ENCODE measurements at regions not wholly inside any gene's neighbourhood (a gene's known extent, or its start where the extent isn't known, plus 50 kb on each side); places are given as distances from the start of the nearest gene placed in this dataset.

DNA sequence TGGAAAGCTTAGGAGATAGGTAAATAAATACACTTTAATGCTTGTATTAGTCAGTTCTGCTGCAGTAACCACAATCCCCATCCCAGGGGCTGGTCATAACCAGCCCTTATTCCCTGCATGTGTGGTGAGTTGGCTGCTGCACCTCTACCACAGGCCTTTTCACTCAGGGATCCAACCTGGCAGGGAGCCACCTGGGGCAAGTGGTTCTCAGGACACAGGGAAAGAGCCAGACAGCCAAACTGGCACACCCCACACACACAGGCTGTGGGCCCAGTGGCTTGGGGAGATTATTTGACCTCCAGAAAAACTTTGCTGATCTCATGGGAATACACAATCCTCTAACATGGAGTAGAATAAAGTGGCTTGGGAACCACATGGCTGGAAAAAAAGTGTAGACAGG lies 400.0 kb upstream of the RNF32 start:
- TF ChIP-seq, protein P1, sequence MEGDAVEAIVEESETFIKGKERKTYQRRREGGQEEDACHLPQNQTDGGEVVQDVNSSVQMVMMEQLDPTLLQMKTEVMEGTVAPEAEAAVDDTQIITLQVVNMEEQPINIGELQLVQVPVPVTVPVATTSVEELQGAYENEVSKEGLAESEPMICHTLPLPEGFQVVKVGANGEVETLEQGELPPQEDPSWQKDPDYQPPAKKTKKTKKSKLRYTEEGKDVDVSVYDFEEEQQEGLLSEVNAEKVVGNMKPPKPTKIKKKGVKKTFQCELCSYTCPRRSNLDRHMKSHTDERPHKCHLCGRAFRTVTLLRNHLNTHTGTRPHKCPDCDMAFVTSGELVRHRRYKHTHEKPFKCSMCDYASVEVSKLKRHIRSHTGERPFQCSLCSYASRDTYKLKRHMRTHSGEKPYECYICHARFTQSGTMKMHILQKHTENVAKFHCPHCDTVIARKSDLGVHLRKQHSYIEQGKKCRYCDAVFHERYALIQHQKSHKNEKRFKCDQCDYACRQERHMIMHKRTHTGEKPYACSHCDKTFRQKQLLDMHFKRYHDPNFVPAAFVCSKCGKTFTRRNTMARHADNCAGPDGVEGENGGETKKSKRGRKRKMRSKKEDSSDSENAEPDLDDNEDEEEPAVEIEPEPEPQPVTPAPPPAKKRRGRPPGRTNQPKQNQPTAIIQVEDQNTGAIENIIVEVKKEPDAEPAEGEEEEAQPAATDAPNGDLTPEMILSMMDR (IDR thresholded peaks at IDR 0.05), result no peak

DNA sequence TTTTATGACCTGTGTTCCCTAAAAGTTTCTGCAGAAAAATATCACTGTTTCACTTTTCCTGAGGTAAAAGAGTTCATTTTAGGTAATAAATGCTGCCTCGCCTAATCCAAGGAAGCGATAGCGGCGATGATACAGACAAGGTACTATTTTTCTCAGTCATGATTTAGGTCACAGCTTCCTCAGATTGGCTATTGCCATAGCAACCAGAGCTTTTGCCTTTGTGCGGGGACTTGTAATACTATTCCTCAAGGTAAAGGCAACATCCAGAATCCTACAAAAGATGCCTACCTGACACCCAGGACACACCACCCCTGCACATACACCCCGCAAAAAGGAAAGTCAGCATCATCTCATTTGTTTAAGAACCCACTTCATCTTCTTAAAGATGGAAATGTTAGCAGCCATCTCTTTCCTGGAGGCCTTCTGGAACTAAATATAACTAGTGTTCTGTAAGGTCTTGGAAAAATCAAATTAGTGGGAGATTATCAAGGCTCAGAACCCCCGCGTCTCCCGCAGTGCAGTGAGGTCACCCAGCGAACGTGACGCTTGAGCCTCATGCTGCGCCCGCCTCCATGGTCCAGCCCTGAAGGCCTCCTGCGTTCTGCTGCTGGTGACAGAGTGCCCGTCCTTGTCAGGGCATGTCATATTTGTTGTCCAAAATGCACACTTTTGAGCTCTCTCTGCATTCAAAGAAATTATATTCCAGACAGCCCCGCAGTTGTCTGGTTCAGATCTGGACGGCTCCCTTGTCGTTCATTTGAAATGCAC lies 402.0 kb upstream of the RNF32 start:
- TF ChIP-seq, protein P1 (IDR thresholded peaks at IDR 0.05), result no peak

DNA sequence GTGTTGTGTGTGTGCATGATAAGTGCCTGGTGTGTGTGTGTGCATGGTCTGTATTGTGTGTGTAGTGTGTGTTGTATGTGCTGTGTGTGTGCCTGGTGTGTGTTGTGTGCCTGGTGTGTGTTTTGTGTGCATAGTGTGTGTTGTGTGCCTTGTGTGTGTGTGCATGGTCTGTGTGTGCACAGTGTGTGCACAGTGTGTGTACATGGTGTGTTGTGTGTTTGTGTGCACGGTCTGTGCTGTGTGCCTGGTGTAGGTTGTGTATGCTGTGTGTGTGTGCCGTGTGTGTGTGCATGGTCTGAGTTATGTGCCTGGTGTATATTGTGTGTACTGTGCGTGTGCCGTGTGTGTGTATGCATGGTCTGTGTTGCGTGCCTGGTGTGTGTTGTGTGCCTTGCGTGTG lies 403.0 kb upstream of the RNF32 start:
- TF ChIP-seq, protein P1 (IDR thresholded peaks at IDR 0.05), result no peak

DNA sequence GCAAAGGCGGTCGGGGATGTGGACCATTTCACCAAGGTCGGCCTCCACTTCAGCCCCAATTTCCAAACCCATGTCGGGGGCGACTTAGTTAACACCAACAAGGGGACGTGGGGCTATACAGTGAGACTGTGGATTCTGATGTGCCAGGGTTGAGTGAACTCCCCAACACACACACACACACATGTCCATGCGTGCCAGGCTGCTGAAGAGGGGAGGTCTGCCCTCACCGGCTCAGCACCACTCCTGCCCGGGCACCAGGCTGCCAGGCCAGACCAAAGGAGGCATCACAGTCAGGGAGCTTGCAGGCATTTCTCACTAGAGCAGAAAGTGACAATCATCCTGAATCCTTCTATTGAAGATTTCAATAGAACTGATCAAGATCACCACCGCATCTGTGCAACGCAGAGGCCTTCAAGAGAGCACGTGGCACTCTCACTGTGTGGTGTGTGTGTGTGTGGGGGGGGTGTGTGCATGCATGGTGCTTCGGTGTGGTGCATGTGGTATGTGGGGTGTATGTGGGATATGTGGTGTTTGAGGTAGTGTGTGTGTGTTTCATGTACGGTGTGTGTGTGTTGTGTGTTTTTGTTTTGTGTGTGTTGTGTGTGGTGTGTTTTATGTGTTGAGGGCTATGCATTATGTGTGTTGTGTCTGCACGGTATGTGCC lies 403.5 kb upstream of the RNF32 start:
- TF ChIP-seq, protein P1 (IDR thresholded peaks at IDR 0.05), result no peak

DNA sequence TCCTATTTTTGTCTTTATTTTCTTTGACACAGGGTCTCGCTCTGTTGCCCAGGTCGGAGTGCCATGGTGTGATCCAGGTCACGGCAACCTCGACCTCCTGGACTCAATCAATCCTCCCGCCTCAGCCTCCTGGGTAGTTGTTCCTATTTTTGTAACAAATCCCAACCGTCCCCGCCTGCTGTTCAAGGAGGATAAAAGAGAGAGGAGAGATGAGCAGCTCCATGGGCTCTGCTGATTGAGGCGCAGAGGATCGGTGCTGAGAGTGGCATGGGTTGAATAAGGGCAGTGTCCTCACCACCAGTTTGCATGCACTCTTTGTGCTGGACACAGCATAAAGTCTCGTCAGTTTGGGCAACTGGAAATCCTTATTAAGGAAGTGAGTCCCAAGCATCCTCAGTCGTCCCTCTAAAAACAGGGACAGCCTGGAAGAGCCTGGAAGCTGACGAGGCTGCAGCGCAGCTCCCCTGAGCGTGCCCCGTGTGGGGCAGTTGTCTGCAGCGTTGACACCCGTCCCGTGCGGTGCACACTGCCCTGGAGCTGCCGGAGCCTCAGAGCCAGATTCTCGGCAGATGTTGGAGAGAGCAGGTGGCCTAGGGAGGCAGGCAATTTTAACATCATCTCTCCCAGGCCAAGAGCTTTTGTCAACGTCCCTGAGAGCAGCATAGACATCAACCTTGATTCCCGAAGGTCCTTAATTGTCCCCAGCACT lies 404.2 kb upstream of the RNF32 start:
- TF ChIP-seq, protein P1 (IDR thresholded peaks at IDR 0.05), result no peak

DNA sequence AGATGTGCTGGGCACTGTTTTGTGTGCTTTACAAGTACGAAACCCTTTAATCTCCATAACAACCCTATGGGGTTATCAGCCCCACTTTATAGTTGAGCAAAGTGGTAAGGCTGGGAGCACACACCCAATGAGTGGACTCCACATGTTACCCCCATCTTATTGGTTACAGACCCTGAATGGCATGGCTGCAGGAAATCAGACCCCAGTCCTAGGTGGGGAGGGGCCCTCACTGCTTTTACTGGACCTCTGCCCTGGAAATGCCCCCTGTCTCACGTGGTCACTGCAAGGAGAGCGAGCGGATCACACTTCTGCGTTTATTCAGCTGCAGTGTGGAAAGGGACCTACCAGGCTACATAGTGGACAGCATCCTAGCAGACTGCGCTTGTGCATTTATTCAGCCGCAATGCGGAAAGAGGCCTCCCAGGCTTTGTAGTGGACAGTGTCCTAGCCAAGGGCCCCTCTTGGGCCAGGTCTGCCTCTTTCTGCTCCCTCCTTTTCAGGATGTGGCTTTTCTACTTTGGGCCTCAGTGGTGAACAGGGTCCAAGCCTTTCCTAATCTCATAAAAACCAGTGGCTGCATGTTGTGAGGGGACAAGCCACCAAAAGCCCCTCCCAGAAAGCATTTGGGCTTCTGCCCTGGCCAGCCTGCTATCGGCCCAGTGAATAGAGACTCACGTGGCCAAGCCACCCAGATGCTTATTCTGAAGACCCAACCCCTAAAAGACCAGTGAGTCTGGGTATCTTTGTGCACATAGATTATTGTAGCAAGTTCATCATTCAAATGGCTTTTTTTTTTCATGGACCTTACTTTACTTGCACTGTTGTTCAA lies 405.7 kb upstream of the RNF32 start:
- TF ChIP-seq, protein P1 (IDR thresholded peaks at IDR 0.05), result no peak

DNA sequence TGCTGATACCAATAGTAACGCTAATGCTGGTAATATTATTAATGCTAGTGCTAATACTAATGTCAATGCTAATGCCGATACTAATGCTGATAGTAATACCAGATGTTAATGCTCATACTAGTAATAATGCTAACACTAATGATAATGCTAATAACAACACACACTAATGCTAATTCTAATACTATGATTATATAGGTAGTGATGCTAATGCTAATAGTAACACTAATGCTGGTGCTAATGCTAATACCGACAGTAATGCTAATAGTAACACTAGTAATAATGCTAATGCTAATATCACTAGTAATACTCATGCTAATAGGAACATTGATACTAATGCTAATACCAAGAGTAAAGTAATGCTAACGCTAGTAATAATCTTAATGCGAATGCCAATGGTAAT lies 406.4 kb upstream of the RNF32 start:
- TF ChIP-seq, protein P1 (IDR thresholded peaks at IDR 0.05), result no peak
